ENCODE measurements at regions not wholly inside any gene's neighbourhood (a gene's known extent, or its start where the extent isn't known, plus 50 kb on each side); places are given as distances from the start of the nearest gene placed in this dataset.

- no peak for DNase-seq
These were observed 103.5 kb downstream of the EDN3 start for GRCh38 chr20:59403962-59404314.

- DNase-seq, result no peak
These were observed 104.3 kb downstream of the EDN3 start for GRCh38 chr20:59404749-59405148.

GRCh38 chr20:59405226-59406200, 105.1 kb downstream of the EDN3 start:
- no peak for DNase-seq

- DNase-seq, result no peak
These were observed 106.0 kb downstream of the EDN3 start for GRCh38 chr20:59406446-59406845.

- DNase-seq, result no peak
These were observed 110.8 kb downstream of the EDN3 start for GRCh38 chr20:59411170-59411569.

GRCh38 chr20:59411589-59411988, 111.2 kb downstream of the EDN3 start:
- no peak for DNase-seq

GRCh38 chr20:59412181-59412580, 111.8 kb downstream of the EDN3 start:
- no peak for DNase-seq

GRCh38 chr20:59412875-59413284, 112.5 kb downstream of the EDN3 start:
- DNase-seq, result no peak

GRCh38 chr20:59413326-59413865, 113.0 kb downstream of the EDN3 start:
- DNase-seq, result no peak

GRCh38 chr20:59414936-59415623, 114.7 kb downstream of the EDN3 start:
- no peak for DNase-seq

GRCh38 chr20:59416916-59417315, 116.5 kb downstream of the EDN3 start:
- no peak for DNase-seq

GRCh38 chr20:59421089-59421488, 120.7 kb downstream of the EDN3 start:
- DNase-seq, result no peak

GRCh38 chr20:59421920-59422637, 121.7 kb downstream of the EDN3 start:
- no peak for DNase-seq

- no peak for DNase-seq
These were observed 122.6 kb downstream of the EDN3 start for GRCh38 chr20:59422872-59423544.

GRCh38 chr20:59424976-59425375, 124.6 kb downstream of the EDN3 start:
- no peak for DNase-seq

- DNase-seq, result no peak
These were observed 125.2 kb downstream of the EDN3 start for GRCh38 chr20:59425572-59425971.

- no peak for DNase-seq
These were observed 127.6 kb downstream of the EDN3 start for GRCh38 chr20:59428006-59428405.

- DNase-seq, result no peak
These were observed 128.2 kb downstream of the EDN3 start for GRCh38 chr20:59428441-59429205.

GRCh38 chr20:59429396-59429795, 129.0 kb downstream of the EDN3 start:
- no peak for DNase-seq

GRCh38 chr20:59431014-59431413, 130.6 kb downstream of the EDN3 start:
- DNase-seq, result no peak

GRCh38 chr20:59434960-59435359, 134.5 kb downstream of the EDN3 start:
- no peak for DNase-seq

GRCh38 chr20:59435518-59435917, 135.1 kb downstream of the EDN3 start:
- DNase-seq, result no peak

Data from DMS53 (cell line).